Loucy (cell line): ENCODE measurements at regions not wholly inside any gene's neighbourhood (a gene's known extent, or its start where the extent isn't known, plus 50 kb on each side); places are given as distances from the start of the nearest gene placed in this dataset.

ENCODE experiments used
- H2AFZ ChIP-seq: fragments of 200-600 bp; sonication (generic); 2 replicates; pipeline ENCODE4 v1.6.0; 2016; ENCODE audit warnings: antibody characterized with exemption, mild to moderate bottlenecking, low read length, moderate library complexity
- H3F3A ChIP-seq: fragments of 200-600 bp; 2 replicates; pipeline ENCODE4 v1.6.0; 2016; ENCODE audit warnings: antibody characterized with exemption, low read depth, mild to moderate bottlenecking
- H3K27me3 ChIP-seq: fragments of 200-600 bp; sonication (generic); 2 replicates; pipeline ENCODE4 v1.6.1; 2014; ENCODE audit warnings: low read length, mild to moderate bottlenecking; ENCODE audit not compliant: insufficient read depth, poor library complexity, severe bottlenecking
- H3K36me3 ChIP-seq: fragments of 200-600 bp; sonication (generic); 2 replicates; pipeline ENCODE4 v1.6.1; 2016; ENCODE audit warnings: low read length; ENCODE audit not compliant: insufficient read depth
- H3K4me1 ChIP-seq: fragments of 200-600 bp; sonication (generic); 2 replicates; pipeline ENCODE4 v1.5.1; 2014; ENCODE audit warnings: low read length, mild to moderate bottlenecking; ENCODE audit not compliant: insufficient read depth, poor library complexity, severe bottlenecking
- H3K4me2 ChIP-seq: fragments of 200-600 bp; sonication (generic); 2 replicates; pipeline ENCODE4 v1.6.0; 2014; ENCODE audit warnings: antibody characterized with exemption, low read length, low read depth, mild to moderate bottlenecking; ENCODE audit not compliant: poor library complexity, severe bottlenecking
- H3K4me3 ChIP-seq: fragments of 200-600 bp; sonication (generic); 2 replicates; pipeline ENCODE4 v1.5.1; 2014; ENCODE audit warnings: low read length, mild to moderate bottlenecking, mixed read lengths; ENCODE audit not compliant: poor library complexity, severe bottlenecking
- H3K79me2 ChIP-seq: fragments of 200-600 bp; sonication (generic); 2 replicates; pipeline ENCODE4 v1.6.1; 2014; ENCODE audit warnings: low read length; ENCODE audit not compliant: insufficient read depth
- H3K9ac ChIP-seq: fragments of 200-600 bp; sonication (generic); 2 replicates; pipeline ENCODE4 v1.6.0; 2014; ENCODE audit warnings: mild to moderate bottlenecking, low read depth, low read length, moderate library complexity; ENCODE audit not compliant: poor library complexity, severe bottlenecking
- H3K9me2 ChIP-seq: fragments of 200-600 bp; sonication (generic); replicated peaks from 2 replicates; pipeline ENCODE4 v1.6.1; 2016; ENCODE audit warnings: low read depth, low read length, mixed read lengths
- H3K9me3 ChIP-seq: fragments of 200-600 bp; sonication (generic); 2 replicates; pipeline ENCODE4 v1.6.1; 2014; ENCODE audit warnings: mild to moderate bottlenecking, antibody characterized with exemption, low read length, low read depth; ENCODE audit not compliant: insufficient read depth
- H4K20me1 ChIP-seq: fragments of 200-600 bp; sonication (generic); 2 replicates; pipeline ENCODE4 v1.6.0; 2014; ENCODE audit warnings: antibody characterized with exemption, low read length, mild to moderate bottlenecking; ENCODE audit not compliant: insufficient read depth, poor library complexity, severe bottlenecking
- CTCF ChIP-seq: fragments of 200-600 bp; sonication (generic); conservative IDR thresholded peaks from 2 replicates; pipeline ENCODE4 v1.5.1; 2014; ENCODE audit warnings: mild to moderate bottlenecking, antibody characterized with exemption, low read length
- EZH2phosphoT487 ChIP-seq: fragments of 200-600 bp; IDR thresholded peaks from 2 replicates; pipeline ENCODE4 v1.6.1; 2018; ENCODE audit warnings: antibody characterized with exemption, mild to moderate bottlenecking, moderate library complexity, borderline replicate concordance

DNA sequence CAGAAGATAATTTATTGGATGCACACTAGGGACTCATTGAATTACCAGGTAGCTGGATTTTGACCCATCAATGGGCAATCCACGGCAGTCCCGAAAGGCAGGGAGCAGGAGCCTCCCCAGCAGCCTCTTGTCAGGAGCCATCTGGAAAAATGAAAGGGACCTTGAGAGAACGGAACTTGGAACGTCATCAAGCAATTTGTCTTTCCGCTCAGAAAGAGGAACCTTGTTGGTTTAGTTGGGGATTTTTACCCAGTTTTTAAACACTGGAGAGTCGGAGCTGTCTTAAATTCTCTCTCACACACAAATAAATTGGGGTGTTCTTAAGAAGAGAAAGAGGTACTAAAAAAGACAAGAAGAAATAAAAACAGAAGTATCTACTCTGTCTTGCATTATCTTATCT lies 1351.7 kb upstream of the TMEM132C start:
- no peak for TF ChIP-seq EZH2phosphoT487
- no peak for TF ChIP-seq CTCF
- Histone ChIP-seq H4K20me1 (no peaks in the 10 kb centered on the region), H3K9me3 (no peaks in the 10 kb centered on the region), H3K36me3 (no peaks in the 10 kb centered on the region), H3K27me3 (no peaks in the 10 kb centered on the region), H3K4me2 (no peak overlapping the region), H2AFZ (no peak overlapping the region), H3K4me3 (no peak overlapping the region), H3F3A (no peaks in the 10 kb centered on the region), H3K79me2 (no peaks in the 10 kb centered on the region), H3K9ac (no peak overlapping the region), H3K4me1 (no peaks in the 10 kb centered on the region), H3K9me2 (no peaks in the 10 kb centered on the region)

DNA sequence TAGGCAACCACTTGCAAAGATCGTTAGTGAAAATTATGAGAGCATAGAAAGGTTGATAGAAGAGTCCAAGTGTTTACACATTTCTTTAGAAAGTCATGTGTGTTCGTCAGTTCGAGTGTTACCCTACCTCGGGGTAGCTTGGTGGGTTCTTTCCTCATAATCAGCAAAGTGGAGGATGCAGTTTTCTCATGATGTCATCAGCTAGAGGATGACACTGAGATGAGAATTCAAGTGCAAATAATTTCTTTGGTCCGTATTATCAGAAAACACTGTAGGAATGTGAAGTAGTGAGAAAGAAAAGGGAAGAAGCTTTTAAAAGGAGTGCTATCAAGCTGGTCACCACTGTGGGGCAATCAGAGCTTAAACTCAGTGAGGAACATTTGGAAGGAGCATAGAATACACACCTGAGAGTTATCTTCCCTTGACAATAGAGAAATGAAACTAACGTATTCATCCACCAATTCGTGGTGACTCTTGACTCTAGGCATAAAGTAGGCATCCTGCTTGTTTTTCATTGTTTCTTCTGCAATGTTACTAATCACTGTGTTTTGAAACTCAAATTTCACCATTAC lies 1340.9 kb upstream of the TMEM132C start:
- peaks cover 7% of the 10 kb centered on the region for H3K4me1 ChIP-seq
- H3K4me2 ChIP-seq, result peak overlapping the region; percentile 52
- no peaks in the 10 kb centered on the region for H3K79me2 ChIP-seq
- no peak overlapping the region for H3K4me3 ChIP-seq
- no peak overlapping the region for H3K9ac ChIP-seq
- H3K27me3 ChIP-seq, result no peaks in the 10 kb centered on the region
- H3K9me2 ChIP-seq, result no peaks in the 10 kb centered on the region
- no peaks in the 10 kb centered on the region for H4K20me1 ChIP-seq
- TF ChIP-seq CTCF, result peak; percentile 63
- TF ChIP-seq EZH2phosphoT487, result no peak
- H3F3A ChIP-seq, result no peaks in the 10 kb centered on the region
- no peaks in the 10 kb centered on the region for H3K36me3 ChIP-seq
- peak overlapping the region; percentile 66; the same call in 1 of the 2 replicates for H2AFZ ChIP-seq
- H3K9me3 ChIP-seq, result no peaks in the 10 kb centered on the region

GRCh38 chr12:126930234-126930633 lies 1336.7 kb upstream of the TMEM132C start:
- TF ChIP-seq EZH2phosphoT487, result no peak
- TF ChIP-seq CTCF, result no peak
- H3K36me3 ChIP-seq, result no peaks in the 10 kb centered on the region
- no peak overlapping the region for H3K4me3 ChIP-seq
- H2AFZ ChIP-seq, result no peak overlapping the region
- no peaks in the 10 kb centered on the region for H3K9me2 ChIP-seq
- H3K27me3 ChIP-seq, result no peaks in the 10 kb centered on the region
- H3F3A ChIP-seq, result no peaks in the 10 kb centered on the region
- peaks cover 14% of the 10 kb centered on the region for H3K4me1 ChIP-seq
- H3K9me3 ChIP-seq, result no peaks in the 10 kb centered on the region
- no peaks in the 10 kb centered on the region for H3K79me2 ChIP-seq
- no peaks in the 10 kb centered on the region for H4K20me1 ChIP-seq
- no peak overlapping the region for H3K9ac ChIP-seq
- no peak overlapping the region for H3K4me2 ChIP-seq
